WTC11 (cell line): ENCODE measurements at regions not wholly inside any gene's neighbourhood (a gene's known extent, or its start where the extent isn't known, plus 50 kb on each side); places are given as distances from the start of the nearest gene placed in this dataset.

ENCODE experiments used
- ATAC-seq: fragments of 200-7000 bp; cut with Tn5 transposase; 2 replicates; pipeline ENCODE4 v1.10.0; 2021; ENCODE audit warnings: mild to moderate bottlenecking, moderate library complexity
- CTCF ChIA-PET: fragments of 300-600 bp; sonication (Branson Sonifier 250); formaldehyde crosslinking; loops from one replicate; lab custom pipeline; 2021; ENCODE audit warnings: antibody characterized with exemption; lab: Charles Lee
- POLR2A ChIA-PET: fragments of 350-600 bp; sonication (Branson Sonifier 250); formaldehyde crosslinking; loops from one replicate; lab custom pipeline; 2021; ENCODE audit warnings: antibody characterized with exemption; lab: Charles Lee
- DNase-seq: peaks from one replicate; pipeline ENCODE4 v3.0.0; 2021; ENCODE audit warnings: low spot score
- H3K27ac Mint-ChIP-seq: 2 replicates; pipeline ENCODE4 v1.8.0; 2021; ENCODE audit warnings: mixed read lengths
- H3K27me3 Mint-ChIP-seq: 2 replicates; pipeline ENCODE4 v1.8.0; 2021; ENCODE audit warnings: low read depth, mild to moderate bottlenecking, moderate library complexity, mixed read lengths
- H3K36me3 Mint-ChIP-seq: 2 replicates; pipeline ENCODE4 v1.8.0; 2021; ENCODE audit warnings: mixed read lengths
- H3K4me1 Mint-ChIP-seq: 2 replicates; pipeline ENCODE4 v1.8.0; 2022; ENCODE audit warnings: mixed read lengths
- H3K4me3 Mint-ChIP-seq: 2 replicates; pipeline ENCODE4 v1.8.0; 2021; ENCODE audit warnings: mild to moderate bottlenecking, moderate library complexity, mixed read lengths
- H3K9me3 Mint-ChIP-seq: 2 replicates; pipeline ENCODE4 v1.8.0; 2021; ENCODE audit warnings: mixed read lengths
- ATF1 ChIP-seq: sonication (generic); formaldehyde crosslinking; IDR thresholded peaks from 2 replicates; pipeline ENCODE4 v1.8.1; 2023; ENCODE audit warnings: mild to moderate bottlenecking, moderate library complexity, missing genetic modification reagents
- CBFB ChIP-seq: sonication (generic); formaldehyde crosslinking; IDR thresholded peaks from 2 replicates; pipeline ENCODE4 v1.8.1; 2022; ENCODE audit warnings: mild to moderate bottlenecking, low read depth, missing genetic modification reagents
- ETV6 ChIP-seq: sonication (generic); formaldehyde crosslinking; IDR thresholded peaks from 2 replicates; pipeline ENCODE4 v1.8.1; 2022; ENCODE audit warnings: mild to moderate bottlenecking, missing genetic modification reagents
- FOXJ3 ChIP-seq: sonication (generic); formaldehyde crosslinking; IDR thresholded peaks from 2 replicates; pipeline ENCODE4 v1.9.0; 2021; ENCODE audit warnings: missing genetic modification reagents, mild to moderate bottlenecking, borderline replicate concordance
- GTF2I ChIP-seq: fragments of 250-450 bp; sonication (Bioruptor Pico); conservative IDR thresholded peaks from 2 replicates; pipeline ENCODE4 v1.4.0; 2021; ENCODE audit warnings: mild to moderate bottlenecking
- HMGA2 ChIP-seq: fragments of 250-450 bp; sonication (Bioruptor Pico); IDR thresholded peaks from 2 replicates; pipeline ENCODE4 v1.4.0; 2021; ENCODE audit warnings: mild to moderate bottlenecking, moderate library complexity
- NFE2L1 ChIP-seq: sonication (generic); formaldehyde crosslinking; IDR thresholded peaks from 2 replicates; pipeline ENCODE4 v1.8.1; 2023; ENCODE audit warnings: missing genetic modification reagents
- NFYB ChIP-seq: sonication (generic); formaldehyde crosslinking; conservative IDR thresholded peaks from 2 replicates; pipeline ENCODE4 v1.8.0; 2022; ENCODE audit warnings: low read depth, missing genetic modification reagents
- OVOL2 ChIP-seq: fragments of 250-450 bp; sonication (Bioruptor Pico); IDR thresholded peaks from 2 replicates; pipeline ENCODE4 v1.9.0; 2021; ENCODE audit warnings: mild to moderate bottlenecking, borderline replicate concordance
- PRRX2 ChIP-seq: fragments of 250-450 bp; sonication (Bioruptor Pico); IDR thresholded peaks from 2 replicates; pipeline ENCODE4 v1.8.0; 2021; ENCODE audit warnings: mild to moderate bottlenecking
- SMAD4 ChIP-seq: sonication (generic); formaldehyde crosslinking; IDR thresholded peaks from 2 replicates; pipeline ENCODE4 v1.8.0; 2022; ENCODE audit warnings: mild to moderate bottlenecking, missing genetic modification reagents
- SP1 ChIP-seq: sonication (generic); formaldehyde crosslinking; conservative IDR thresholded peaks from 2 replicates; pipeline ENCODE4 v1.8.1; 2022; ENCODE audit warnings: missing genetic modification reagents
- ZNF219 ChIP-seq: sonication (generic); formaldehyde crosslinking; IDR thresholded peaks from 2 replicates; pipeline ENCODE4 v1.8.0; 2023; ENCODE audit warnings: missing genetic modification reagents, mild to moderate bottlenecking, borderline replicate concordance
- ZNF423 ChIP-seq: fragments of 250-450 bp; sonication (Bioruptor Pico); IDR thresholded peaks from 2 replicates; pipeline ENCODE4 v2.1.2; 2022; ENCODE audit warnings: mild to moderate bottlenecking, moderate library complexity
- TF ChIP-seq, protein P1 (sequence below): sonication (generic); formaldehyde crosslinking; IDR thresholded peaks from 2 replicates; pipeline ENCODE4 v1.8.0; 2023; ENCODE audit warnings: mild to moderate bottlenecking, missing genetic modification reagents
- TF ChIP-seq, protein P2 (sequence below): sonication (generic); formaldehyde crosslinking; conservative IDR thresholded peaks from 2 replicates; pipeline ENCODE4 v1.8.1; 2023; ENCODE audit warnings: mild to moderate bottlenecking, low read depth, missing genetic modification reagents, moderate library complexity
- TF ChIP-seq, protein P3 (sequence below): fragments of 250-450 bp; sonication (Bioruptor Pico); IDR thresholded peaks from 2 replicates; pipeline ENCODE4 v1.9.0; 2021; ENCODE audit warnings: mild to moderate bottlenecking, borderline replicate concordance
- TF ChIP-seq, protein P4 (sequence below): sonication (generic); formaldehyde crosslinking; IDR thresholded peaks from 2 replicates; pipeline ENCODE4 v1.8.1; 2023; ENCODE audit warnings: mild to moderate bottlenecking, moderate library complexity, missing genetic modification reagents
- TF ChIP-seq, protein P5 (sequence below): sonication (generic); formaldehyde crosslinking; IDR thresholded peaks from 2 replicates; pipeline ENCODE4 v1.8.1; 2022; ENCODE audit warnings: low read depth, mild to moderate bottlenecking, moderate library complexity, missing genetic modification reagents, borderline replicate concordance
- TF ChIP-seq, protein P6 (sequence below): sonication (generic); formaldehyde crosslinking; IDR thresholded peaks from 2 replicates; pipeline ENCODE4 v1.8.1; 2023; ENCODE audit warnings: mild to moderate bottlenecking, missing genetic modification reagents
- TF ChIP-seq, protein P7 (sequence below): sonication (generic); formaldehyde crosslinking; IDR thresholded peaks from 2 replicates; pipeline ENCODE4 v1.8.0; 2022; ENCODE audit warnings: mild to moderate bottlenecking, missing genetic modification reagents
- TF ChIP-seq, protein P8 (sequence below): fragments of 250-450 bp; sonication (Bioruptor Pico); IDR thresholded peaks from 2 replicates; pipeline ENCODE4 v1.9.0; 2021; ENCODE audit warnings: mild to moderate bottlenecking

DNA sequence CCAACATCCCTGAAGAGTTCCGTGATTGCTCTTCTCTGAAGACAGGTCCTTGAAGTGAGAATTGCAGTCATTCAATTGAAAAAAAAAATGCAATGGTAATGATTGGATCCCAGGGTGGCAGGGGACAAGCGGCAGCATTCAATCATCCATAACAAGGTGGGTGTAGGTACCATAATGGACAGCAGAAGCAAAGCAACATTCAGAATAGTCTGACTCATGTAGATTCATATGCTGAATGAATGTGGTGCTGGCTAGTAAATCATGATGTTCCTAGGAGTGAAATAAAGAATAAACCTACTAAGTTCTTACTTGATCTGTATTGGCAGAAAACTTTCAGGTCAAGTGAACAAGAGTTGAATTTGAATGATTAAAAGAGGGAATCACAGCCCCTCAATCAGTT, 319.6 kb downstream of the GPATCH2 start (continued):
- TF ChIP-seq, protein P1, sequence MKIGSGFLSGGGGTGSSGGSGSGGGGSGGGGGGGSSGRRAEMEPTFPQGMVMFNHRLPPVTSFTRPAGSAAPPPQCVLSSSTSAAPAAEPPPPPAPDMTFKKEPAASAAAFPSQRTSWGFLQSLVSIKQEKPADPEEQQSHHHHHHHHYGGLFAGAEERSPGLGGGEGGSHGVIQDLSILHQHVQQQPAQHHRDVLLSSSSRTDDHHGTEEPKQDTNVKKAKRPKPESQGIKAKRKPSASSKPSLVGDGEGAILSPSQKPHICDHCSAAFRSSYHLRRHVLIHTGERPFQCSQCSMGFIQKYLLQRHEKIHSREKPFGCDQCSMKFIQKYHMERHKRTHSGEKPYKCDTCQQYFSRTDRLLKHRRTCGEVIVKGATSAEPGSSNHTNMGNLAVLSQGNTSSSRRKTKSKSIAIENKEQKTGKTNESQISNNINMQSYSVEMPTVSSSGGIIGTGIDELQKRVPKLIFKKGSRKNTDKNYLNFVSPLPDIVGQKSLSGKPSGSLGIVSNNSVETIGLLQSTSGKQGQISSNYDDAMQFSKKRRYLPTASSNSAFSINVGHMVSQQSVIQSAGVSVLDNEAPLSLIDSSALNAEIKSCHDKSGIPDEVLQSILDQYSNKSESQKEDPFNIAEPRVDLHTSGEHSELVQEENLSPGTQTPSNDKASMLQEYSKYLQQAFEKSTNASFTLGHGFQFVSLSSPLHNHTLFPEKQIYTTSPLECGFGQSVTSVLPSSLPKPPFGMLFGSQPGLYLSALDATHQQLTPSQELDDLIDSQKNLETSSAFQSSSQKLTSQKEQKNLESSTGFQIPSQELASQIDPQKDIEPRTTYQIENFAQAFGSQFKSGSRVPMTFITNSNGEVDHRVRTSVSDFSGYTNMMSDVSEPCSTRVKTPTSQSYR (CRISPR knock-in tag): no peak
- TF ChIP-seq, protein P2, sequence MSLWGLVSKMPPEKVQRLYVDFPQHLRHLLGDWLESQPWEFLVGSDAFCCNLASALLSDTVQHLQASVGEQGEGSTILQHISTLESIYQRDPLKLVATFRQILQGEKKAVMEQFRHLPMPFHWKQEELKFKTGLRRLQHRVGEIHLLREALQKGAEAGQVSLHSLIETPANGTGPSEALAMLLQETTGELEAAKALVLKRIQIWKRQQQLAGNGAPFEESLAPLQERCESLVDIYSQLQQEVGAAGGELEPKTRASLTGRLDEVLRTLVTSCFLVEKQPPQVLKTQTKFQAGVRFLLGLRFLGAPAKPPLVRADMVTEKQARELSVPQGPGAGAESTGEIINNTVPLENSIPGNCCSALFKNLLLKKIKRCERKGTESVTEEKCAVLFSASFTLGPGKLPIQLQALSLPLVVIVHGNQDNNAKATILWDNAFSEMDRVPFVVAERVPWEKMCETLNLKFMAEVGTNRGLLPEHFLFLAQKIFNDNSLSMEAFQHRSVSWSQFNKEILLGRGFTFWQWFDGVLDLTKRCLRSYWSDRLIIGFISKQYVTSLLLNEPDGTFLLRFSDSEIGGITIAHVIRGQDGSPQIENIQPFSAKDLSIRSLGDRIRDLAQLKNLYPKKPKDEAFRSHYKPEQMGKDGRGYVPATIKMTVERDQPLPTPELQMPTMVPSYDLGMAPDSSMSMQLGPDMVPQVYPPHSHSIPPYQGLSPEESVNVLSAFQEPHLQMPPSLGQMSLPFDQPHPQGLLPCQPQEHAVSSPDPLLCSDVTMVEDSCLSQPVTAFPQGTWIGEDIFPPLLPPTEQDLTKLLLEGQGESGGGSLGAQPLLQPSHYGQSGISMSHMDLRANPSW (CRISPR knock-in tag): no peak
- TF ChIP-seq CBFB (CRISPR knock-in tag) (no peak), ETV6 (CRISPR knock-in tag) (no peak), OVOL2 (no peak), GTF2I (CRISPR knock-in tag) (no peak), SMAD4 (no peak), ZNF423 (no peak)
- TF ChIP-seq, all 79 proteins: peak for 0

DNA sequence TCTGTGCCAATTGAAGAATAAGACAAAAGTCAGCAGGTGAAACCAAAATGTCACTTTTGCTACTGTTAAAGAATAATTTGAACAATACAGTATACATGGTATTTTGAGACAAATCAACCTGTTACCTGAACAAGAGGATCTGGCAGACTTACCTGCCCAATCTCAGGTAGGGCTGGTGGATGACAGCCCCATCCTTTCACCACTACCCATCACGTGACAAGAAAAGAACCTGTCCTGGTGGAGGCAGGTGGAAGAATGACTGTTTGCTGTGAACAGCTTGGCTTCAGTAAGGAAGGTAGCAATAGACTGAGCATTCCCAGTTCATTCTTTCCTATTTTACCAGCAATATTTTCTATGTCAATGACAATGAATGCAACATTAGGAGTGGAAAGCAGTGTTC, 349.6 kb downstream of the GPATCH2 start:
- DNase-seq: no peak
- POLR2A ChIA-PET: no interaction called here
- no peaks in the 10 kb centered on the region for H3K9me3 Mint-ChIP-seq
- CTCF ChIA-PET: no interaction called here
- no peak for ATAC-seq
- H3K4me1 Mint-ChIP-seq: no peaks in the 10 kb centered on the region
- no peak overlapping the region for H3K27ac Mint-ChIP-seq
- no peak overlapping the region for H3K4me3 Mint-ChIP-seq
- H3K27me3 Mint-ChIP-seq: no peaks in the 10 kb centered on the region
- H3K36me3 Mint-ChIP-seq: no peaks in the 10 kb centered on the region
- TF ChIP-seq PRRX2 (CRISPR knock-in tag) (no peak), ZNF219 (CRISPR knock-in tag) (no peak), HMGA2 (CRISPR knock-in tag) (no peak), NFE2L1 (CRISPR knock-in tag) (no peak), NFYB (CRISPR knock-in tag) (no peak), FOXJ3 (CRISPR knock-in tag) (no peak), ATF1 (CRISPR knock-in tag) (no peak), SP1 (CRISPR knock-in tag) (no peak)
- TF ChIP-seq, protein P3, sequence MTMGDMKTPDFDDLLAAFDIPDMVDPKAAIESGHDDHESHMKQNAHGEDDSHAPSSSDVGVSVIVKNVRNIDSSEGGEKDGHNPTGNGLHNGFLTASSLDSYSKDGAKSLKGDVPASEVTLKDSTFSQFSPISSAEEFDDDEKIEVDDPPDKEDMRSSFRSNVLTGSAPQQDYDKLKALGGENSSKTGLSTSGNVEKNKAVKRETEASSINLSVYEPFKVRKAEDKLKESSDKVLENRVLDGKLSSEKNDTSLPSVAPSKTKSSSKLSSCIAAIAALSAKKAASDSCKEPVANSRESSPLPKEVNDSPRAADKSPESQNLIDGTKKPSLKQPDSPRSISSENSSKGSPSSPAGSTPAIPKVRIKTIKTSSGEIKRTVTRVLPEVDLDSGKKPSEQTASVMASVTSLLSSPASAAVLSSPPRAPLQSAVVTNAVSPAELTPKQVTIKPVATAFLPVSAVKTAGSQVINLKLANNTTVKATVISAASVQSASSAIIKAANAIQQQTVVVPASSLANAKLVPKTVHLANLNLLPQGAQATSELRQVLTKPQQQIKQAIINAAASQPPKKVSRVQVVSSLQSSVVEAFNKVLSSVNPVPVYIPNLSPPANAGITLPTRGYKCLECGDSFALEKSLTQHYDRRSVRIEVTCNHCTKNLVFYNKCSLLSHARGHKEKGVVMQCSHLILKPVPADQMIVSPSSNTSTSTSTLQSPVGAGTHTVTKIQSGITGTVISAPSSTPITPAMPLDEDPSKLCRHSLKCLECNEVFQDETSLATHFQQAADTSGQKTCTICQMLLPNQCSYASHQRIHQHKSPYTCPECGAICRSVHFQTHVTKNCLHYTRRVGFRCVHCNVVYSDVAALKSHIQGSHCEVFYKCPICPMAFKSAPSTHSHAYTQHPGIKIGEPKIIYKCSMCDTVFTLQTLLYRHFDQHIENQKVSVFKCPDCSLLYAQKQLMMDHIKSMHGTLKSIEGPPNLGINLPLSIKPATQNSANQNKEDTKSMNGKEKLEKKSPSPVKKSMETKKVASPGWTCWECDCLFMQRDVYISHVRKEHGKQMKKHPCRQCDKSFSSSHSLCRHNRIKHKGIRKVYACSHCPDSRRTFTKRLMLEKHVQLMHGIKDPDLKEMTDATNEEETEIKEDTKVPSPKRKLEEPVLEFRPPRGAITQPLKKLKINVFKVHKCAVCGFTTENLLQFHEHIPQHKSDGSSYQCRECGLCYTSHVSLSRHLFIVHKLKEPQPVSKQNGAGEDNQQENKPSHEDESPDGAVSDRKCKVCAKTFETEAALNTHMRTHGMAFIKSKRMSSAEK (CRISPR knock-in tag): no peak
- TF ChIP-seq, protein P4, sequence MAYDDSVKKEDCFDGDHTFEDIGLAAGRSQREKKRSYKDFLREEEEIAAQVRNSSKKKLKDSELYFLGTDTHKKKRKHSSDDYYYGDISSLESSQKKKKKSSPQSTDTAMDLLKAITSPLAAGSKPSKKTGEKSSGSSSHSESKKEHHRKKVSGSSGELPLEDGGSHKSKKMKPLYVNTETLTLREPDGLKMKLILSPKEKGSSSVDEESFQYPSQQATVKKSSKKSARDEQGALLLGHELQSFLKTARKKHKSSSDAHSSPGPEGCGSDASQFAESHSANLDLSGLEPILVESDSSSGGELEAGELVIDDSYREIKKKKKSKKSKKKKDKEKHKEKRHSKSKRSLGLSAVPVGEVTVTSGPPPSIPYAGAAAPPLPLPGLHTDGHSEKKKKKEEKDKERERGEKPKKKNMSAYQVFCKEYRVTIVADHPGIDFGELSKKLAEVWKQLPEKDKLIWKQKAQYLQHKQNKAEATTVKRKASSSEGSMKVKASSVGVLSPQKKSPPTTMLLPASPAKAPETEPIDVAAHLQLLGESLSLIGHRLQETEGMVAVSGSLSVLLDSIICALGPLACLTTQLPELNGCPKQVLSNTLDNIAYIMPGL (CRISPR knock-in tag): no peak
- TF ChIP-seq, protein P5, sequence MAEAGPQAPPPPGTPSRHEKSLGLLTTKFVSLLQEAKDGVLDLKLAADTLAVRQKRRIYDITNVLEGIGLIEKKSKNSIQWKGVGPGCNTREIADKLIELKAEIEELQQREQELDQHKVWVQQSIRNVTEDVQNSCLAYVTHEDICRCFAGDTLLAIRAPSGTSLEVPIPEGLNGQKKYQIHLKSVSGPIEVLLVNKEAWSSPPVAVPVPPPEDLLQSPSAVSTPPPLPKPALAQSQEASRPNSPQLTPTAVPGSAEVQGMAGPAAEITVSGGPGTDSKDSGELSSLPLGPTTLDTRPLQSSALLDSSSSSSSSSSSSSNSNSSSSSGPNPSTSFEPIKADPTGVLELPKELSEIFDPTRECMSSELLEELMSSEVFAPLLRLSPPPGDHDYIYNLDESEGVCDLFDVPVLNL (CRISPR knock-in tag): no peak
- TF ChIP-seq, protein P6, sequence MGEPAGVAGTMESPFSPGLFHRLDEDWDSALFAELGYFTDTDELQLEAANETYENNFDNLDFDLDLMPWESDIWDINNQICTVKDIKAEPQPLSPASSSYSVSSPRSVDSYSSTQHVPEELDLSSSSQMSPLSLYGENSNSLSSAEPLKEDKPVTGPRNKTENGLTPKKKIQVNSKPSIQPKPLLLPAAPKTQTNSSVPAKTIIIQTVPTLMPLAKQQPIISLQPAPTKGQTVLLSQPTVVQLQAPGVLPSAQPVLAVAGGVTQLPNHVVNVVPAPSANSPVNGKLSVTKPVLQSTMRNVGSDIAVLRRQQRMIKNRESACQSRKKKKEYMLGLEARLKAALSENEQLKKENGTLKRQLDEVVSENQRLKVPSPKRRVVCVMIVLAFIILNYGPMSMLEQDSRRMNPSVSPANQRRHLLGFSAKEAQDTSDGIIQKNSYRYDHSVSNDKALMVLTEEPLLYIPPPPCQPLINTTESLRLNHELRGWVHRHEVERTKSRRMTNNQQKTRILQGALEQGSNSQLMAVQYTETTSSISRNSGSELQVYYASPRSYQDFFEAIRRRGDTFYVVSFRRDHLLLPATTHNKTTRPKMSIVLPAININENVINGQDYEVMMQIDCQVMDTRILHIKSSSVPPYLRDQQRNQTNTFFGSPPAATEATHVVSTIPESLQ (CRISPR knock-in tag): no peak
- TF ChIP-seq, protein P7, sequence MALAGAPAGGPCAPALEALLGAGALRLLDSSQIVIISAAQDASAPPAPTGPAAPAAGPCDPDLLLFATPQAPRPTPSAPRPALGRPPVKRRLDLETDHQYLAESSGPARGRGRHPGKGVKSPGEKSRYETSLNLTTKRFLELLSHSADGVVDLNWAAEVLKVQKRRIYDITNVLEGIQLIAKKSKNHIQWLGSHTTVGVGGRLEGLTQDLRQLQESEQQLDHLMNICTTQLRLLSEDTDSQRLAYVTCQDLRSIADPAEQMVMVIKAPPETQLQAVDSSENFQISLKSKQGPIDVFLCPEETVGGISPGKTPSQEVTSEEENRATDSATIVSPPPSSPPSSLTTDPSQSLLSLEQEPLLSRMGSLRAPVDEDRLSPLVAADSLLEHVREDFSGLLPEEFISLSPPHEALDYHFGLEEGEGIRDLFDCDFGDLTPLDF (CRISPR knock-in tag): no peak
- TF ChIP-seq, protein P8, sequence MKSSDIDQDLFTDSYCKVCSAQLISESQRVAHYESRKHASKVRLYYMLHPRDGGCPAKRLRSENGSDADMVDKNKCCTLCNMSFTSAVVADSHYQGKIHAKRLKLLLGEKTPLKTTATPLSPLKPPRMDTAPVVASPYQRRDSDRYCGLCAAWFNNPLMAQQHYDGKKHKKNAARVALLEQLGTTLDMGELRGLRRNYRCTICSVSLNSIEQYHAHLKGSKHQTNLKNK (CRISPR knock-in tag): no peak
